NCI-H510A (cell line): ENCODE measurements at regions not wholly inside any gene's neighbourhood (a gene's known extent, or its start where the extent isn't known, plus 50 kb on each side); places are given as distances from the start of the nearest gene placed in this dataset.

Source experiments
- DNase-seq: peaks from one replicate; lab custom pipeline; 2025; lab: John Stamatoyannopoulos, UW

GRCh38 chr5:81914696-81915095 lies 57.1 kb upstream of the ATG10 start:
- DNase-seq = no peak

GRCh38 chr5:81912933-81913332 lies 58.9 kb upstream of the ATG10 start:
- no peak for DNase-seq

DNA sequence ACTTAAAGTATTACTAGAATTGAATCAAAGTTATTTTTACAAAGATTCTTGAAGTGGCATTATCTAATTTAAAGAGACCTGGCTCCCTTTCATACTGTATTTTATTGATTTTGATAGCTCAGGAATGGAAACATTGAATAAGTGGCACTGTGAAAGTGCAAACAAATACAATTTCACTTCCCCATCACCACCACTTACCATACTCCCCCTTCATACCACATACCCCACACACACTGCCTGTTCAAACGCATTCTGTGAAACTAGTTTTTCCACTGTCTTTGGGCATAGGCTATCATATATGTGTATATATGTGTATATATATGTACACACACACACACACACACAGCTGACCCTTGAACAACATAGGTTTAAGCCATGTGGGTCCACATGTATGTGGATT lies 62.1 kb upstream of the ATG10 start:
- DNase-seq = no peak

GRCh38 chr5:81908771-81909170 lies 63.1 kb upstream of the ATG10 start:
- DNase-seq = no peak

GRCh38 chr5:81908044-81908443 lies 63.8 kb upstream of the ATG10 start:
- DNase-seq = no peak

- no peak for DNase-seq
Measured at GRCh38 chr5:81907012-81907635, 64.7 kb upstream of the ATG10 start.

DNA sequence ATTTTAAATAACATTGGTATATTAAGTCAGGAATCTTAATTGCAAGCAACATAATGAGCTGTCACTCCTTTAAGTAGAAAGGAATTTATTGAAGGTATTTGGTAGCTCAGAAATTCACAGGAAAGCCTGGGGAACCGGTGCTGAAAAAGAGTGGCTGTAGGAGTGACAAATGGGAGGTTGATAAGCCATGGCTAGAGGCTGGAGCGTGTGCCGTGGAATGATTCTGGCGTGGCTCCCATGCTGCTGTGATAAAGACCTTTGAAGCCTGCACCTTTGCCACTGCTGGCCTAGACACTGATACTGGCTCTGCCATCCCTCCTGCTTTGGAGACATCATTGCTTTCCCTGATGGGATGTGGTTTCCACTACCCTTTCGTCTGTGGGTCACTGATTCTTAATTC lies 65.7 kb upstream of the ATG10 start:
- no peak for DNase-seq

- DNase-seq = no peak
Measured at GRCh38 chr5:81904861-81905260, 67.0 kb upstream of the ATG10 start.

DNA sequence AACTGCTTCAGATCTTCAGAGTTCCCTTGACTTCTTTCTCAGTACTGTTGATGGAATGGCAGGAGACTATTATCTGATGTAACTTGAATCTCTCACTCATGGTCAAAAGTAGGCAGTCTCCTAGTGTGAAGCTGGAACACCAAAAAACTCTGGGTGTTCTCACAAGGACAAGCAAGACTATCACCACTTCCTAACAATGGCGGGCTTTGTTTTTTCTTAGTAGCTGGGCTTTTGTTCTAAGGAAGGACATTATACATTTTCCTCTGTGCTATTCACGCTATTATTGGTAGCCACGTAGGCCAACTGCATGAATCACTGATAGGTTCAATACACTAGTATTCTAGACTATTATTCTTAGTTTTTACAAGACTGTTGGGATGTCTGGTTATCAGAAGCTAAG lies 67.7 kb upstream of the ATG10 start:
- DNase-seq = no peak

DNA sequence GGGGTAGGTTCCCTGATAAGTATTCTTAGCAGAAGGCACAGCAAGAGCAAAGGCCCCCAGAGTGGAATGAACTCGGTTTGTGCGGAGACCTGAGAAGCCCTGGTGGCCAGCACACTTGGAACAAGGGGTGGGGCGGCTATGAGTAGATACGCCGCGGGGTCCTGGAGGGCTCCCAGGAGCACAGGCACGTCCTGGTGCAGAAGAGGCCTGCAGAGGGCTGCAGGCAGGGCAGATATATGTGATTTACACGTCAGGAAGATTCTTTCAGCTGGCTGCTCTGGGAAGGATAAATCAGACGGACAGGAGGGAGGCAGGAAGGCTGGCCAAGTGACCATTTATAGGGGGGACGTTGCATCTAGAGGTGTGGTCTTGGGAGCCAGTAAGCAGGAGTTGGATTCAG lies 70.2 kb upstream of the ATG10 start:
- no peak for DNase-seq

DNA sequence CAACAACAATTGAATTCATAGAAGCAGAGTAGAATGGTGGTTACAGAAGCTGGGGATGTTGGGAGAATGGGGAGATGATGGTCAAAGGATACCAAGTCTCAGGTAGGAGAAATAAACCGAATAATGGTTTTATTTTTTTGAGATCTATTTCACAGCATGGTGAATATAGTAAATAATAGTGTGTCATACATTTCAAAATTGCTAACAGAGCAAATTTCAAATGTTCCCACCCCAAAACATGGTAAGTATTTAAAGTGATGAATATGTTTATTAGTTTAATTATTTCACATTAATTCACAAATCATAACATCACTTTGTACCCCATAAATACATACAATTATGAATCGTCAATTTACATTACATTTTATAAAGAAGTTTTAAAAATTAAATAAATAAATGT lies 72.7 kb upstream of the ATG10 start:
- DNase-seq = no peak

GRCh38 chr5:81898403-81898802 lies 73.4 kb upstream of the ATG10 start:
- no peak for DNase-seq

DNA sequence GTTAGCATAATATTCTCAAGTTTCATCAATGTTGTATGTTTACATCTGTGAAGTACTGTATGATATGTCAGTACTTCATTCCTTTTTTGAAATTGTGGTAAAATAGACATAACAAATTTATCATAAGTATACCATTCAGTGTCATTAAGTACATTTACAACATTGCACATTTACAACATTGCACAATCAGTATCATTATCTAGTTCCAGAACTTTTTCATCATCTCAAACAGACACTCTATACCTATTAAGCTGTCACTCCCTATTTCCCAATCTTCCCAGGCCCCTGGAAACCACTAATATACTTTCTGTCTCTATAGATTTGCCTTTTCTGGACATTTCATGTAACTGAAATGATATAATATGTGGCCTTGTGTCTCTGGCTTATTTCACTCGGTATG lies 75.1 kb upstream of the ATG10 start:
- no peak for DNase-seq

DNA sequence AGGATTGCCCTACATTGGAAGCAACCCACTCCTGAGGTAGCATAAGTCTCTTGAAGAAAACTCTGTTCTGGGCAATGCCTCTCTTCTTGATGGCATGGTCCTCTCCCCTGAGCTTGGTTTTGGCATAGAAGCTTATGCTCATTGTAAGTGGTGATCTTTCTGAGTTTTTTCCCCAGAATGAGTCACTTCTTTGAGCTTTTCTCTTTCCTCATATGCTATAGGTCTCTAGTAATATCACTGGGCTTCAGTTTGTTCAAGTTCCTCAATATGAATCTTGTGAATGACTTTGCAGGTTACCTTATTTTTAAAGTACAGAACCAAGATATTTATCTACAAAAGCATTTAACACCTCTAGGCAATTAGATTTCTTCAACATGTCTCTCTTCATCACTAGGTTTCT lies 76.5 kb upstream of the ATG10 start:
- no peak for DNase-seq

DNA sequence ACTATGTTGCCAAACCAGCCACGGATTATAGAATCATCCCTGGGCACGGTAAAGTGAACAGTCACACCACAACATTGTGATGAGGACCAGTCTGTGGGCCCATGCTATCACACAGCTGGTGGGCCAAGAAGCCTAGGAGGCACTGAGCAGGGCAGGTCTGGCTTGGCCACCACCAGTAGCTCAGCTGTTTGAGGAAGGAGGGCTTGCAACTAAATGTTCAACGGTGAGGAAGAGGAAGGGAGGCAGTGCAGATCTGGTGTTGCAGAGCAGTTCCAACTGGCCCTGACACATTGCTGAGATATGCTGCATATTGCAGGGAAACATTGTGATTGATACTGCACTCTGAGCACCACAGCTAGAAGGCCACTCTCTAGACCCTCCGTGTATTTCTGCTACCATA lies 77.9 kb upstream of the ATG10 start:
- DNase-seq = no peak

DNA sequence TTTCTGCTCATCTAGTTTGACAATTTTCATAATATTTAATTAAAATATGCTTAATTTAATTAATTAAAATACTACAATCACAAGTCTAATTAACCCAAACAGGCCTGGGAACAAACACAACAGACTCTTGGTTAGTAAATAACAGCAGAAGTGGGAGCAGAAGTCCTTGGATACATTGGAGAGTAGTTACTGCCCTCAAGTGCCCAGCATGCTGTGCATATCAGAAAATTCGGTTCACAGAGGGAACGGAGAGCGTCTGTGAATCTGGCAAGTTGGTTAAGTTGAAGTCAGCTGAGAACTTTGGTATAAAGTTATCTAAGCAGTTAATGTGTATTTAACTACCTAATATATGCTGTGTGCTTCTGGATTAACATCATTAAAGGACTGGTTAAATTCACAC lies 87.0 kb upstream of the ATG10 start:
- DNase-seq = no peak

DNA sequence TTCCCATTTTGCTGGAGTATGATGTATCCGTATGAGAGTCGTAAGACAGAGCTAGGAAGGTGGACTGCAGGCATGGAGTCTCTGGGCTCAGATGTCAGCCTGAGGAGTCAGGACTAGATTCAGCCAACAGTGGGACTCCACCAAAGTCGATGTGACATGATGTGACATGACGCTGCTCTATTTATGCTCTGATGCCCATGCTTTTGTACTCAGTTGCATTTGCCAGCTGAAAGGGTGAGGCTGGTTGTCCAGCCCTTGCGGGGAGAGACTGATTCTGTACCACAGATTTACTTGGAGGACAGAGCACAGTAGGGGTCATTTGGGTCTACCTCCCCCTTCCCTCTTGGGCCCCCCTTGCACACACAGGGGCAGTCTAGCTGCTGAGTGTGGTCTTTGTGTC lies 88.5 kb upstream of the ATG10 start:
- DNase-seq = no peak

- DNase-seq = no peak
Measured at GRCh38 chr5:81881595-81881994, 90.2 kb upstream of the ATG10 start.

DNA sequence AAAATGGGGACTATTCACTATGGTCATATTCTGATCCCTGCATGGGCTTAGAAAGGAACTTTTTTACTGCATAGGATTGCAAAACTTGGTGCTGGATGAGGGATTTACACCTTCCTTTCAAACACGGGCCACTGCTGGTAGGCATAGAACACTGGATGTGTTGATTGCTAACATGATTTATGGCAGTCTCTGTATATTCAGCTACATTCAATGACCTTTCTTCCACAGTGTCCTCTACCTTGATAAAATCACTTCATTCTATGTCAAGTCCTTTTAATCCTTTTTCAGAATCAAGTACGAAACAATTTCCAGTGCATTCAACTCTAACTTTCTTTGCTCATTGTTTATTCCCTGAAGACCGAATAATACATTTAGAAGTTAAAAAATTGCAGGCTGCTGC lies 91.9 kb upstream of the ATG10 start:
- no peak for DNase-seq

DNA sequence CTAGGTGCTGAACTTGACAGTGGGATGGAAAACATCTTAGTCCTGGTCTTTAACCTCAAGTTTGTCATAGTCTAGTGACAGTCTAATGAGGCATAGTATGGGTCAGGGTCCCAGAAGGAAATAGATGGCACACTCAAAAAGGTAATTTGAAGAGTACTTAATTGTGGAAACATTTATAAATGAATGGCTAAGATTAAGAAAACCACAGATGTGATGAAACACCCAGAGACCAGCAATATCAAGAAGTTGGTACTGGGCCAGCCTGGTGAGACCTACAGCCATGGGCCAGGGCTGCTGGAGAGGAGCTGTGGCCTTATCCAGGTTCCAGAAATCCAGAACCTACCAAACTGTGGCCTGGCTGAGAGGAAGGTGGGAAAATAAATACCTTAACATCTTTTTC lies 93.5 kb upstream of the ATG10 start:
- DNase-seq = no peak

GRCh38 chr5:81866994-81867393 lies 104.8 kb upstream of the ATG10 start:
- DNase-seq = no peak

- no peak for DNase-seq
Measured at GRCh38 chr5:81860778-81861177, 109.9 kb upstream of the SSBP2 start.

DNA sequence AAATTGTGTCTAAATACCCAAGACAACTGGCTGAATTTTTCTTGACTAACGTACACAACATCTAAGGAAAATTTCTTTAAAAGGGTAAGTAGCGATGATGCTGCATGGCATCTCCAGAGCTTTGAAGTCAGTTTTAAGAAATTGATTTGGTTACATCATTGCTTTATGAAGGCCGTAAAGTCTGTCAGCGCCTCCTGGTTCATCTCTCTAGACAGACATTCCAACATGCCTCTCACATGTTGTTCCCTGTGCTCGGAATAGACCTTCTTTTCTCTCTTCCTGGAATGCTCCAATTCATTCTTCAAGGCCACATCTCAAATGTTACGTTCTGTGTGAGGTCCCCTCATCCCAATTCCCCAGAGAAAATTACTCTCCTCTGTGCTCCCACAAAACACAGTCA lies 108.7 kb upstream of the SSBP2 start:
- DNase-seq = no peak

GRCh38 chr5:81856948-81857928 lies 106.3 kb upstream of the SSBP2 start:
- peak; percentile 69 for DNase-seq
